Fibroblast of villous mesenchyme (primary cell): ENCODE measurements at regions not wholly inside any gene's neighbourhood (a gene's known extent, or its start where the extent isn't known, plus 50 kb on each side); places are given as distances from the start of the nearest gene placed in this dataset.

Source experiments
- DNase-seq: peaks from one replicate; pipeline ENCODE4 v3.0.0-alpha.2; 2010; ENCODE audit warnings: low read depth
- H3K4me3 ChIP-seq: 2 replicates; pipeline ENCODE4 v1.5.1; 2011; ENCODE audit warnings: low read depth, mild to moderate bottlenecking, low read length
- CTCF ChIP-seq: IDR thresholded peaks from 2 replicates; pipeline ENCODE4 v1.5.1; 2012; ENCODE audit warnings: low read depth, mild to moderate bottlenecking, low read length; ENCODE audit not compliant: insufficient read depth

DNA sequence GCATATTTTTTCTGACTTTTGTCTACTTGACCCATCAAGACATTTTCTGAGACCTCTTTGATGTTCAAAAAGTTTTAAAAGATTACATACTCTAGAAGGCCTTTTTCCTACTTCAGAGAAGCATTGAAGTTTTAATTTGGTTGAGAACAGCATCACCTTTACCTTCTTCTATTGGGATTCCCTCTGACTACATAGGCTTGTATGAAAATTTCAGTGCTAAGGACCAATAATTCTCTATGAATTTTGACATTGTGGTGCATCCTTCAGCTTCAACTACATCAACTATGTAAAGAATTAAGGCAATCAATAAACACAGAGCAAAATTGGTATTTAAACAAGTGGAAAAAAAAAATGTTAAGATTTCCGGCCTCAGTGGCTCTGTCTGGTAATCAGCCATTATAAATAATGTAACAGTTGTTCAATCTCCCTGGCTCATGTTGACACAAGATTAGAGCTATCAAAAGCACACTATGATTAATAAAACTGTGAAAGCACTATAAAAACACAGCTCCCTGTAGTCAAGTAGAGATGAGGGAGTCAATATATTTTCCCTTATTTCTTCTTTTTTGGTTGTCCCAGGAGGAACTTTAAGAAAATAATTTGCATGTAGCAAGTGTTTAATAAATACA, 627.0 kb upstream of the SYT4 start:
- DNase-seq = no peak
- H3K4me3 ChIP-seq = no peak overlapping the region
- TF ChIP-seq CTCF = no peak

GRCh38 chr18:43914018-43914417, 636.7 kb upstream of the SYT4 start:
- no peak for TF ChIP-seq CTCF
- DNase-seq = no peak
- no peak overlapping the region for H3K4me3 ChIP-seq

- TF ChIP-seq CTCF = no peak
- DNase-seq = no peak
- no peak overlapping the region for H3K4me3 ChIP-seq
These were observed 639.7 kb upstream of the SYT4 start for GRCh38 chr18:43916984-43917383.

DNA sequence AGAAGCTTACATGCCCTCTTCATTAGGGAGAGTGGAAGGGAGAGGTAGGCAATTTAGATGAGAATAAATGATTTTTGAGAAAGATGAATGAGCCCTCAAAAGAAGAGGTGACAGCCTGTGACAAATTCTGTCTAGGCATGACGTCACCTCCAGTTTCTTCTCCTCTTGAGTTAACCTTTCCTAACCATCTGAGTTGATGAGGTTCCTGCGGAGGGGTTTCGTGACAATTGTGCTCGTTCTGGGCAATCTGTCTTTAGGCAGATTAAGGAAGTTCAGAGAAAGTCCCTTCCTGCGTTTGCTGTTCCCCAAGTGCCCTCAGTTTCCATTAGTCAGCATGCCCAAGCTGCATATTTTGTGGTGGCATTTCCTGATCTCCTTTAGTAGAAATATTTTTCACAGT, 640.2 kb upstream of the SYT4 start:
- no peak overlapping the region for H3K4me3 ChIP-seq
- DNase-seq = no peak
- TF ChIP-seq CTCF = no peak

- DNase-seq = no peak
- no peak overlapping the region for H3K4me3 ChIP-seq
These were observed 642.3 kb upstream of the SYT4 start for GRCh38 chr18:43919551-43919950.

GRCh38 chr18:43931439-43931838, 654.1 kb upstream of the SYT4 start:
- peak; percentile 20 for DNase-seq
- H3K4me3 ChIP-seq = no peak overlapping the region
- TF ChIP-seq CTCF = no peak

More at GRCh38 chr18:43919551-43919950, 642.3 kb upstream of the SYT4 start:
- TF ChIP-seq CTCF = no peak

- H3K4me3 ChIP-seq = no peak overlapping the region
- no peak for DNase-seq
- no peak for TF ChIP-seq CTCF
These were observed 654.9 kb upstream of the SYT4 start for GRCh38 chr18:43932140-43932539.
